ENCODE measurements at regions not wholly inside any gene's neighbourhood (a gene's known extent, or its start where the extent isn't known, plus 50 kb on each side); places are given as distances from the start of the nearest gene placed in this dataset.

- TF ChIP-seq, protein P1, sequence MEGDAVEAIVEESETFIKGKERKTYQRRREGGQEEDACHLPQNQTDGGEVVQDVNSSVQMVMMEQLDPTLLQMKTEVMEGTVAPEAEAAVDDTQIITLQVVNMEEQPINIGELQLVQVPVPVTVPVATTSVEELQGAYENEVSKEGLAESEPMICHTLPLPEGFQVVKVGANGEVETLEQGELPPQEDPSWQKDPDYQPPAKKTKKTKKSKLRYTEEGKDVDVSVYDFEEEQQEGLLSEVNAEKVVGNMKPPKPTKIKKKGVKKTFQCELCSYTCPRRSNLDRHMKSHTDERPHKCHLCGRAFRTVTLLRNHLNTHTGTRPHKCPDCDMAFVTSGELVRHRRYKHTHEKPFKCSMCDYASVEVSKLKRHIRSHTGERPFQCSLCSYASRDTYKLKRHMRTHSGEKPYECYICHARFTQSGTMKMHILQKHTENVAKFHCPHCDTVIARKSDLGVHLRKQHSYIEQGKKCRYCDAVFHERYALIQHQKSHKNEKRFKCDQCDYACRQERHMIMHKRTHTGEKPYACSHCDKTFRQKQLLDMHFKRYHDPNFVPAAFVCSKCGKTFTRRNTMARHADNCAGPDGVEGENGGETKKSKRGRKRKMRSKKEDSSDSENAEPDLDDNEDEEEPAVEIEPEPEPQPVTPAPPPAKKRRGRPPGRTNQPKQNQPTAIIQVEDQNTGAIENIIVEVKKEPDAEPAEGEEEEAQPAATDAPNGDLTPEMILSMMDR (conservative IDR thresholded peaks at IDR 0.05; ENCODE audit: low read depth, low read length) = no peak
- no peak for DNase-seq (ENCODE audit: low read depth)
- H3K4me3 ChIP-seq (ENCODE audit: low read depth, low read length) = no peak overlapping the region
These were observed 394.1 kb upstream of the PROK2 start for GRCh38 chr3:72179107-72179464.

DNA sequence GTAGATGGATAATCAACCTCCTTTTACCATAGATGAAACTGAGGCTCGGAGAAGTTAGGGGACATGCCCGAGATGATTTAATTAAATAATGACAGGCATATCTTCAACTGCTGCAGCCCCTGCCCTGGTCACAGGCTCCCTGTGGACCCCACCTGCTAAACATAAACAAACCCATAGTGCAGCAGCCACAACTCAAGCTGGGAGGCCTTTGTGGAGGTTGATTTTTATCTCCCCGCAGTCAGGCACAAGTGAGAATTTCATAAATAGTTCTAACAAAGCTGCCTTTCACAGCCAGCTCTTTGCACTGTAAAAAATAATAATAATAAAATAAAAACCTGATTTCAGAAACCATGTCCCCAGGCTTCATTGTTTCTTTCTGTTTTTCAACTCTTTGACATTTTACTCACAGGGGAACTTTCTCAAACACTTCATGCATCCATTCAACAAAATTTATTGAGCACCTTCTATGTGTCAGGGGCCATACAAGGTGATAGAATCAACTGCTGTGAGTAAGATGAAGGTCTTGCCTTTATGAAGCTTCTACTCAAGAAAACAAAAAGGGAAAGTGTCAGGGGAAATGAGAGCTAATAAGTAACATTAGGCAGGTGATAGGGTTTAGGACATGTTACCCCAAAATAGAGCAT, 393.6 kb upstream of the PROK2 start:
- TF ChIP-seq, protein P1 (conservative IDR thresholded peaks at IDR 0.05; ENCODE audit: low read depth, low read length) = no peak
- H3K4me3 ChIP-seq (ENCODE audit: low read depth, low read length) = no peak overlapping the region
- DNase-seq (ENCODE audit: low read depth) = peak; percentile 37

GRCh38 chr3:72177075-72178050, 392.4 kb upstream of the PROK2 start:
- TF ChIP-seq, protein P1 (conservative IDR thresholded peaks at IDR 0.05; ENCODE audit: low read depth, low read length) = no peak
- peak; percentile 64 for DNase-seq (ENCODE audit: low read depth)
- peak overlapping the region; percentile 53 for H3K4me3 ChIP-seq (ENCODE audit: low read depth, low read length)

GRCh38 chr3:72176537-72177041, 391.6 kb upstream of the PROK2 start:
- DNase-seq (ENCODE audit: low read depth) = no peak
- no peak overlapping the region for H3K4me3 ChIP-seq (ENCODE audit: low read depth, low read length)
- TF ChIP-seq, protein P1 (conservative IDR thresholded peaks at IDR 0.05; ENCODE audit: low read depth, low read length) = no peak

GRCh38 chr3:72175296-72175858, 390.4 kb upstream of the PROK2 start:
- DNase-seq (ENCODE audit: low read depth) = no peak
- no peak overlapping the region for H3K4me3 ChIP-seq (ENCODE audit: low read depth, low read length)
- TF ChIP-seq, protein P1 (conservative IDR thresholded peaks at IDR 0.05; ENCODE audit: low read depth, low read length) = no peak

- no peak for DNase-seq (ENCODE audit: low read depth)
- H3K4me3 ChIP-seq (ENCODE audit: low read depth, low read length) = no peak overlapping the region
- TF ChIP-seq, protein P1 (conservative IDR thresholded peaks at IDR 0.05; ENCODE audit: low read depth, low read length) = no peak
These were observed 389.9 kb upstream of the PROK2 start for GRCh38 chr3:72174890-72175289.

All from choroid plexus epithelial cell (primary cell).